Retina (tissue), 1 donor: ENCODE measurements at regions not wholly inside any gene's neighbourhood (a gene's known extent, or its start where the extent isn't known, plus 50 kb on each side); places are given as distances from the start of the nearest gene placed in this dataset.
"Not testable (repeated sequence)": the region's sequence is repeated elsewhere in the genome, so short reads cannot be mapped to it uniquely, and the experiment has no call there.

ENCODE experiments used
- DNase-seq: peaks from one replicate; pipeline ENCODE4 v3.0.0-alpha.2; 2016

GRCh38 chr14:105622329-105622955, 96.1 kb downstream of the TMEM121 start:
- DNase-seq = no peak

GRCh38 chr14:105623178-105623577, 96.8 kb downstream of the TMEM121 start:
- not testable (repeated sequence) for DNase-seq

- not testable (repeated sequence) for DNase-seq
These were observed 98.0 kb downstream of the TMEM121 start for GRCh38 chr14:105624346-105624745.

- not testable (repeated sequence) for DNase-seq
These were observed 98.5 kb downstream of the TMEM121 start for GRCh38 chr14:105624749-105625434.

- not testable (repeated sequence) for DNase-seq
These were observed 99.1 kb downstream of the TMEM121 start for GRCh38 chr14:105625448-105625847.

GRCh38 chr14:105626111-105626510, 99.7 kb downstream of the TMEM121 start:
- DNase-seq = not testable (repeated sequence)

- not testable (repeated sequence) for DNase-seq
These were observed 100.3 kb downstream of the TMEM121 start for GRCh38 chr14:105626651-105627050.

- DNase-seq = not testable (repeated sequence)
These were observed 100.9 kb downstream of the TMEM121 start for GRCh38 chr14:105627287-105627686.

GRCh38 chr14:105627701-105628100, 101.3 kb downstream of the TMEM121 start:
- no peak for DNase-seq

- DNase-seq = not testable (repeated sequence)
These were observed 101.7 kb downstream of the TMEM121 start for GRCh38 chr14:105628126-105628525.

GRCh38 chr14:105628531-105629067, 102.2 kb downstream of the TMEM121 start:
- DNase-seq = not testable (repeated sequence)

GRCh38 chr14:105629091-105629885, 102.9 kb downstream of the TMEM121 start:
- DNase-seq = not testable (repeated sequence)

GRCh38 chr14:105629886-105630215, 103.5 kb downstream of the TMEM121 start:
- DNase-seq = no peak

- DNase-seq = not testable (repeated sequence)
These were observed 104.0 kb downstream of the TMEM121 start for GRCh38 chr14:105630293-105630934.

- not testable (repeated sequence) for DNase-seq
These were observed 104.8 kb downstream of the TMEM121 start for GRCh38 chr14:105630935-105631779.

- no peak for DNase-seq
These were observed 105.6 kb downstream of the TMEM121 start for GRCh38 chr14:105632010-105632409.

- DNase-seq = not testable (repeated sequence)
These were observed 107.2 kb downstream of the TMEM121 start for GRCh38 chr14:105633596-105633995.

- DNase-seq = no peak
These were observed 109.2 kb downstream of the TMEM121 start for GRCh38 chr14:105635560-105635959.

- not testable (repeated sequence) for DNase-seq
These were observed 109.6 kb downstream of the TMEM121 start for GRCh38 chr14:105636021-105636420.

- no peak for DNase-seq
These were observed 110.6 kb downstream of the TMEM121 start for GRCh38 chr14:105636935-105637334.

GRCh38 chr14:105637345-105637744, 111.0 kb downstream of the TMEM121 start:
- DNase-seq = not testable (repeated sequence)
